Keratinocyte (primary cell): ENCODE measurements at regions not wholly inside any gene's neighbourhood (a gene's known extent, or its start where the extent isn't known, plus 50 kb on each side); places are given as distances from the start of the nearest gene placed in this dataset.

Source experiments
- DNase-seq: peaks from one replicate; pipeline ENCODE4 v3.0.0-alpha.2; 2011; ENCODE audit warnings: low read depth, missing footprints, low spot score
- FAIRE-seq: peaks from 2 replicates; lab custom pipeline; 2011; peaks lifted over from hg19 to GRCh38; lab: Jason Lieb, UNC
- H2AFZ ChIP-seq: 2 replicates; pipeline ENCODE4 v1.6.0; 2012; ENCODE audit warnings: low read length, control low read depth, inconsistent platforms; ENCODE audit not compliant: control insufficient read depth
- H3K27ac ChIP-seq: 2 replicates; pipeline ENCODE4 v1.5.1; 2011; ENCODE audit warnings: low read length; ENCODE audit not compliant: control insufficient read depth, insufficient read depth
- H3K27me3 ChIP-seq: 3 replicates; pipeline ENCODE4 v1.6.0; 2011; ENCODE audit warnings: low read length; ENCODE audit not compliant: control insufficient read depth, insufficient read depth; ENCODE audit errors: extremely low read depth
- H3K36me3 ChIP-seq, 2 experiments: 2 replicates in 1 of 2; 3 replicates in 1 of 2; pipeline ENCODE4 v1.5.1; 2011; ENCODE audit warnings: low read length in 2 of 2, mild to moderate bottlenecking in 1 of 2; ENCODE audit not compliant: control insufficient read depth in 2 of 2, insufficient read depth in 2 of 2; ENCODE audit errors: extremely low read depth in 1 of 2
- H3K4me1 ChIP-seq: 3 replicates; pipeline ENCODE4 v1.5.1; 2011; ENCODE audit warnings: low read length; ENCODE audit not compliant: control insufficient read depth, insufficient read depth; ENCODE audit errors: extremely low read depth
- H3K4me2 ChIP-seq: 3 replicates; pipeline ENCODE4 v1.6.0; 2011; ENCODE audit warnings: low read depth, low read length; ENCODE audit not compliant: control insufficient read depth, insufficient read depth; ENCODE audit errors: extremely low read depth
- H3K4me3 ChIP-seq, 3 experiments: fragments of 200-600 bp in 1 of 3; sonication (generic) in 1 of 3; 2 replicates in 2 of 3; 3 replicates in 1 of 3; pipeline ENCODE4 v1.5.1; 2011 to 2016; ENCODE audit warnings: low read length in 3 of 3, mild to moderate bottlenecking in 3 of 3, control low read depth in 2 of 3, inconsistent platforms in 1 of 3, low read depth in 1 of 3, mixed read lengths in 1 of 3, mixed run types in 1 of 3, moderate library complexity in 1 of 3; ENCODE audit not compliant: control insufficient read depth in 2 of 3, insufficient read depth in 2 of 3; ENCODE audit errors: extremely low read depth in 1 of 3
- H3K79me2 ChIP-seq: 2 replicates; pipeline ENCODE4 v1.6.0; 2012; ENCODE audit warnings: low read length; ENCODE audit not compliant: control insufficient read depth, insufficient read depth
- H3K9ac ChIP-seq: 3 replicates; pipeline ENCODE4 v1.6.0; 2011; ENCODE audit warnings: low read length; ENCODE audit not compliant: control insufficient read depth, insufficient read depth; ENCODE audit errors: extremely low read depth
- H3K9me1 ChIP-seq: 3 replicates; pipeline ENCODE4 v1.6.0; 2011; ENCODE audit warnings: low read length; ENCODE audit not compliant: control insufficient read depth, insufficient read depth; ENCODE audit errors: extremely low read depth
- H3K9me3 ChIP-seq: 2 replicates; pipeline ENCODE4 v1.5.1; 2012; ENCODE audit warnings: low read depth, low read length; ENCODE audit not compliant: control insufficient read depth
- H4K20me1 ChIP-seq: 3 replicates; pipeline ENCODE4 v1.6.0; 2011; ENCODE audit warnings: low read length; ENCODE audit not compliant: control insufficient read depth, insufficient read depth; ENCODE audit errors: extremely low read depth
- EZH2 ChIP-seq: IDR thresholded peaks from one replicate; pipeline ENCODE4 v1.6.1; 2012; ENCODE audit warnings: inconsistent platforms, mild to moderate bottlenecking, low read length, moderate library complexity
- dilution Hi-C: fragments of 300-500 bp; cut with MboI; formaldehyde crosslinking; loops from one replicate; pipeline ENCODE4 v1.7.0; 2020; ENCODE audit warnings: low sequenced_read_pairs; ENCODE audit not compliant: extremely low pct_ligation_motif_present
- TF ChIP-seq, protein P1 (sequence below), 3 experiments: IDR thresholded peaks in 1 of 3; conservative IDR thresholded peaks in 1 of 3; optimal IDR thresholded peaks in 1 of 3; 2 replicates in 2 of 3; 3 replicates in 1 of 3; pipeline versions ENCODE3 to v1.5.1; 2011; ENCODE audit warnings: low read length in 3 of 3, mild to moderate bottlenecking in 3 of 3, moderate library complexity in 2 of 3, control low read depth in 1 of 3, inconsistent platforms in 1 of 3; ENCODE audit not compliant: insufficient read depth in 2 of 3; ENCODE audit errors: extremely low read depth in 1 of 3

- dilution Hi-C loops, result no loop called here
These were observed 110.6 kb upstream of the C1QTNF7 start for GRCh38 chr4:15317246-15317645.

GRCh38 chr4:15318621-15319348, 109.0 kb upstream of the C1QTNF7 start:
- TF ChIP-seq, protein P1, sequence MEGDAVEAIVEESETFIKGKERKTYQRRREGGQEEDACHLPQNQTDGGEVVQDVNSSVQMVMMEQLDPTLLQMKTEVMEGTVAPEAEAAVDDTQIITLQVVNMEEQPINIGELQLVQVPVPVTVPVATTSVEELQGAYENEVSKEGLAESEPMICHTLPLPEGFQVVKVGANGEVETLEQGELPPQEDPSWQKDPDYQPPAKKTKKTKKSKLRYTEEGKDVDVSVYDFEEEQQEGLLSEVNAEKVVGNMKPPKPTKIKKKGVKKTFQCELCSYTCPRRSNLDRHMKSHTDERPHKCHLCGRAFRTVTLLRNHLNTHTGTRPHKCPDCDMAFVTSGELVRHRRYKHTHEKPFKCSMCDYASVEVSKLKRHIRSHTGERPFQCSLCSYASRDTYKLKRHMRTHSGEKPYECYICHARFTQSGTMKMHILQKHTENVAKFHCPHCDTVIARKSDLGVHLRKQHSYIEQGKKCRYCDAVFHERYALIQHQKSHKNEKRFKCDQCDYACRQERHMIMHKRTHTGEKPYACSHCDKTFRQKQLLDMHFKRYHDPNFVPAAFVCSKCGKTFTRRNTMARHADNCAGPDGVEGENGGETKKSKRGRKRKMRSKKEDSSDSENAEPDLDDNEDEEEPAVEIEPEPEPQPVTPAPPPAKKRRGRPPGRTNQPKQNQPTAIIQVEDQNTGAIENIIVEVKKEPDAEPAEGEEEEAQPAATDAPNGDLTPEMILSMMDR (optimal IDR thresholded peaks at IDR 0.05 in 1 of 3, IDR thresholded peaks at IDR 0.05 in 1 of 3, conservative IDR thresholded peaks at IDR 0.05 in 1 of 3; ENCODE audit: extremely low read depth in 1 of 3, insufficient read depth in 2 of 3, low read length in 3 of 3), result no peak
- no peak for TF ChIP-seq EZH2
- no peak for FAIRE-seq
- dilution Hi-C loops, result no loop called here

More at GRCh38 chr4:15317246-15317645, 110.6 kb upstream of the C1QTNF7 start:
- H3K36me3 ChIP-seq, result no peaks in the 10 kb centered on the region
- H3K9ac ChIP-seq, result no peak overlapping the region
- H4K20me1 ChIP-seq, result no peaks in the 10 kb centered on the region
- FAIRE-seq, result no peak
- H3K9me1 ChIP-seq, result no peaks in the 10 kb centered on the region
- no peak overlapping the region for H3K27ac ChIP-seq
- H3K4me2 ChIP-seq, result no peak overlapping the region
- DNase-seq, result no peak
- no peak overlapping the region for H3K4me3 ChIP-seq
- H3K9me3 ChIP-seq, result no peaks in the 10 kb centered on the region
- TF ChIP-seq, protein P1 (optimal IDR thresholded peaks at IDR 0.05 in 1 of 3, IDR thresholded peaks at IDR 0.05 in 1 of 3, conservative IDR thresholded peaks at IDR 0.05 in 1 of 3; ENCODE audit: extremely low read depth in 1 of 3, insufficient read depth in 2 of 3, low read length in 3 of 3), result no peak
- no peak for TF ChIP-seq EZH2
- H3K4me1 ChIP-seq, result no peaks in the 10 kb centered on the region
- no peaks in the 10 kb centered on the region for H3K79me2 ChIP-seq
- no peaks in the 10 kb centered on the region for H3K27me3 ChIP-seq
- no peak overlapping the region for H2AFZ ChIP-seq

More at GRCh38 chr4:15318621-15319348, 109.0 kb upstream of the C1QTNF7 start:
- Histone ChIP-seq H3K27ac (no peak overlapping the region), H3K36me3 (no peaks in the 10 kb centered on the region), H2AFZ (no peak overlapping the region), H4K20me1 (no peaks in the 10 kb centered on the region), H3K9ac (no peak overlapping the region), H3K4me2 (no peak overlapping the region), H3K4me3 (no peak overlapping the region), H3K79me2 (no peaks in the 10 kb centered on the region), H3K9me3 (no peaks in the 10 kb centered on the region), H3K27me3 (no peaks in the 10 kb centered on the region), H3K4me1 (no peaks in the 10 kb centered on the region), H3K9me1 (no peaks in the 10 kb centered on the region)
- DNase-seq, result no peak
